ENCODE measurements at regions not wholly inside any gene's neighbourhood (a gene's known extent, or its start where the extent isn't known, plus 50 kb on each side); places are given as distances from the start of the nearest gene placed in this dataset.
"Not testable (repeated sequence)": the region's sequence is repeated elsewhere in the genome, so short reads cannot be mapped to it uniquely, and the experiment has no call there.

- no peaks in the 10 kb centered on the region for H3K36me3 ChIP-seq (ENCODE audit: control insufficient read depth, insufficient read depth, low read length)
- no peak overlapping the region for H3K27ac ChIP-seq (ENCODE audit: low read length)
- H3K4me1 ChIP-seq (ENCODE audit: control insufficient read depth, insufficient read depth, low read length): no peaks in the 10 kb centered on the region
- no peaks in the 10 kb centered on the region for H3K27me3 ChIP-seq (ENCODE audit: control insufficient read depth, insufficient read depth, low read length)
- no peaks in the 10 kb centered on the region for H3K9me3 ChIP-seq (ENCODE audit: control insufficient read depth, low read depth, low read length)
- no peak overlapping the region for H3K4me3 ChIP-seq (ENCODE audit: low read length)
- no peak for DNase-seq
Measured at GRCh38 chr4:79747252-79747651, 325.8 kb downstream of the ANTXR2 start.

GRCh38 chr4:79743014-79743413, 330.0 kb downstream of the ANTXR2 start:
- Histone ChIP-seq H3K4me1 (ENCODE audit: control insufficient read depth, insufficient read depth, low read length) (no peaks in the 10 kb centered on the region), H3K27ac (ENCODE audit: low read length) (no peak overlapping the region), H3K4me3 (ENCODE audit: low read length) (no peak overlapping the region), H3K27me3 (ENCODE audit: control insufficient read depth, insufficient read depth, low read length) (no peaks in the 10 kb centered on the region), H3K36me3 (ENCODE audit: control insufficient read depth, insufficient read depth, low read length) (no peaks in the 10 kb centered on the region), H3K9me3 (ENCODE audit: control insufficient read depth, low read depth, low read length) (no peaks in the 10 kb centered on the region)
- WGBS (ENCODE audit: insufficient coverage, low lambda C conversion rate): 100% methylated on average over 1 of the region's 8 CpGs
- no peak for DNase-seq

DNA sequence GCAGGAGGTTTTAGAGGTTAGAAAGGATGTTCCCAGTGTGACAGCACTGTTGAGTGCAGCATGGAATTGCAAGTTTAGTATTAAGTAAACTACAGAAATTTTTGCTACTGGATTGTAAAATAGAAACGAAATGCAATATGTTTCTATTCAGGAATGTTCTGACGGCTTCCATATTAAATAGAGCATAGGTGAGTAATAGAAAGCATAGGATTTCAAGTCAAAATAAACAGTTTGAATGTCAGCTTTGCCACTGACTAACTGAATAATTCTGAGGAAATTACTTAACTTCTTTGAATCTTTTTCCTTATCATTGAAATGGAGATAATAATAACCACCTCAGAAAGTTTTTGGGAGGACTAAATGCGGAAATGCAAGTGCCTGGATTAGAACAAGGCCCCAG, 331.9 kb upstream of the GK2 start:
- no peak for DNase-seq
- Histone ChIP-seq H3K36me3 (ENCODE audit: control insufficient read depth, insufficient read depth, low read length) (no peaks in the 10 kb centered on the region), H3K9me3 (ENCODE audit: control insufficient read depth, low read depth, low read length) (no peaks in the 10 kb centered on the region), H3K4me1 (ENCODE audit: control insufficient read depth, insufficient read depth, low read length) (no peaks in the 10 kb centered on the region), H3K27ac (ENCODE audit: low read length) (no peak overlapping the region), H3K27me3 (ENCODE audit: control insufficient read depth, insufficient read depth, low read length) (no peaks in the 10 kb centered on the region), H3K4me3 (ENCODE audit: low read length) (no peak overlapping the region)
- 83% methylated on average over 2 of the region's 3 CpGs for WGBS (ENCODE audit: insufficient coverage, low lambda C conversion rate)

- DNase-seq: no peak
- Histone ChIP-seq H3K27ac (ENCODE audit: low read length) (no peak overlapping the region), H3K36me3 (ENCODE audit: control insufficient read depth, insufficient read depth, low read length) (no peaks in the 10 kb centered on the region), H3K9me3 (ENCODE audit: control insufficient read depth, low read depth, low read length) (no peaks in the 10 kb centered on the region), H3K4me1 (ENCODE audit: control insufficient read depth, insufficient read depth, low read length) (no peaks in the 10 kb centered on the region), H3K4me3 (ENCODE audit: low read length) (no peak overlapping the region), H3K27me3 (ENCODE audit: control insufficient read depth, insufficient read depth, low read length) (no peaks in the 10 kb centered on the region)
- 76% methylated on average over 5 of the region's 15 CpGs for WGBS (ENCODE audit: insufficient coverage, low lambda C conversion rate)
Measured at GRCh38 chr4:79723507-79723906, 315.5 kb upstream of the GK2 start.

GRCh38 chr4:79700356-79700755, 292.3 kb upstream of the GK2 start:
- DNase-seq: no peak
- H3K9me3 ChIP-seq (ENCODE audit: control insufficient read depth, low read depth, low read length): no peaks in the 10 kb centered on the region
- no peak overlapping the region for H3K4me3 ChIP-seq (ENCODE audit: low read length)
- H3K27me3 ChIP-seq (ENCODE audit: control insufficient read depth, insufficient read depth, low read length): no peaks in the 10 kb centered on the region
- H3K4me1 ChIP-seq (ENCODE audit: control insufficient read depth, insufficient read depth, low read length): no peaks in the 10 kb centered on the region
- H3K36me3 ChIP-seq (ENCODE audit: control insufficient read depth, insufficient read depth, low read length): no peaks in the 10 kb centered on the region
- no peak overlapping the region for H3K27ac ChIP-seq (ENCODE audit: low read length)

GRCh38 chr4:79697444-79697843, 289.4 kb upstream of the GK2 start:
- no peaks in the 10 kb centered on the region for H3K27me3 ChIP-seq (ENCODE audit: control insufficient read depth, insufficient read depth, low read length)
- H3K9me3 ChIP-seq (ENCODE audit: control insufficient read depth, low read depth, low read length): no peaks in the 10 kb centered on the region
- H3K4me3 ChIP-seq (ENCODE audit: low read length): no peak overlapping the region
- no peak for DNase-seq
- H3K27ac ChIP-seq (ENCODE audit: low read length): no peak overlapping the region
- no peaks in the 10 kb centered on the region for H3K4me1 ChIP-seq (ENCODE audit: control insufficient read depth, insufficient read depth, low read length)
- no CpG with 5 or more reads among the region's 4 CpGs for WGBS (ENCODE audit: insufficient coverage, low lambda C conversion rate)
- H3K36me3 ChIP-seq (ENCODE audit: control insufficient read depth, insufficient read depth, low read length): no peaks in the 10 kb centered on the region

GRCh38 chr4:79696534-79696933, 288.5 kb upstream of the GK2 start:
- H3K27ac ChIP-seq (ENCODE audit: low read length); H3K4me1 ChIP-seq (ENCODE audit: control insufficient read depth, insufficient read depth, low read length); H3K27me3 ChIP-seq (ENCODE audit: control insufficient read depth, insufficient read depth, low read length); H3K4me3 ChIP-seq (ENCODE audit: low read length); H3K9me3 ChIP-seq (ENCODE audit: control insufficient read depth, low read depth, low read length); H3K36me3 ChIP-seq (ENCODE audit: control insufficient read depth, insufficient read depth, low read length); DNase-seq: not testable (repeated sequence)
- no CpG with 5 or more reads among the region's 3 CpGs for WGBS (ENCODE audit: insufficient coverage, low lambda C conversion rate)

DNA sequence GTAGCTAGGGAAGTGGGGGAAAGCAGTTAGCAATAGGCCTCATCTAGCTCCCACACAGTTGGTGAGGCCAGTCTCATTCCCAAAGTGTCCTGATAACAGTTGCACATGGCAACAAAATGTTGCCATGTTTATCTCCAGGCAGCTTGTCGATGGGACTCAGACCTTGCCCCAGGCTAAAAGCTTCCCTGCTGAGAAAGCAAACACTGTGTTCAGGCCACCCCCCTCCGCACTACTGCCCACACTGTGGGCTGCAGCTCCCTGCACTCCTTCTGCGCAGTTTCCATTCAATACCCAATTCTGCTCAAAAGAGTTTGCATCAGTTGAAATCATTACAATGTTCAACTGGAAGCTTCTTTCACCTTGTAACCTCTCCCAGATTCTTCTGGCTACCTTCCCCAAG, 287.8 kb upstream of the GK2 start:
- no peak for DNase-seq
- Histone ChIP-seq H3K36me3 (ENCODE audit: control insufficient read depth, insufficient read depth, low read length) (no peaks in the 10 kb centered on the region), H3K4me3 (ENCODE audit: low read length) (no peak overlapping the region), H3K27ac (ENCODE audit: low read length) (no peak overlapping the region), H3K4me1 (ENCODE audit: control insufficient read depth, insufficient read depth, low read length) (no peaks in the 10 kb centered on the region), H3K27me3 (ENCODE audit: control insufficient read depth, insufficient read depth, low read length) (no peaks in the 10 kb centered on the region), H3K9me3 (ENCODE audit: control insufficient read depth, low read depth, low read length) (no peaks in the 10 kb centered on the region)
- WGBS (ENCODE audit: insufficient coverage, low lambda C conversion rate): no CpG with 5 or more reads among the region's 3 CpGs

GRCh38 chr4:79689740-79690139, 281.7 kb upstream of the GK2 start:
- WGBS (ENCODE audit: insufficient coverage, low lambda C conversion rate): no CpG with 5 or more reads among the region's 3 CpGs
- no peak for DNase-seq
- no peak overlapping the region for H3K27ac ChIP-seq (ENCODE audit: low read length)
- H3K4me1 ChIP-seq (ENCODE audit: control insufficient read depth, insufficient read depth, low read length): no peaks in the 10 kb centered on the region
- no peaks in the 10 kb centered on the region for H3K36me3 ChIP-seq (ENCODE audit: control insufficient read depth, insufficient read depth, low read length)
- H3K9me3 ChIP-seq (ENCODE audit: control insufficient read depth, low read depth, low read length): no peaks in the 10 kb centered on the region
- no peak overlapping the region for H3K4me3 ChIP-seq (ENCODE audit: low read length)
- no peaks in the 10 kb centered on the region for H3K27me3 ChIP-seq (ENCODE audit: control insufficient read depth, insufficient read depth, low read length)

DNA sequence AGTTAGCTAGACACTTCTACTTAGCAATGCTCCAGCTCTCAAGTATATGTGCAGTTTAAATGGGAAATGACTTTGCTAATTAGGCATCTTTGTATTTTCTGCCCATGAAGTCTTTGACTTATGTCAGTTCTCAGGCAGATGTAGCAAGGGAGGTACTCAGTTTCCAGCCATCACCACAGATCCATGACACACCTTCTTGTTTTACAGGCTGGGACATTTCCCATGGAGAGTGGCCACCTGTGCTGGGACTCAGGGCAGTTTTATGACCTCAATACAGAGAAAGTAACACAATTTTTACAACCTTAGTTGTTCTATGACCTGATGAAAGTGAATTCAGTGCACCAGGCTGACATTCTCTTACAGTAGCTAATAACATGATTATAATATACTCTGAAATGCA, 280.7 kb upstream of the GK2 start:
- no peak for DNase-seq
- Histone ChIP-seq H3K27ac (ENCODE audit: low read length) (no peak overlapping the region), H3K27me3 (ENCODE audit: control insufficient read depth, insufficient read depth, low read length) (no peaks in the 10 kb centered on the region), H3K36me3 (ENCODE audit: control insufficient read depth, insufficient read depth, low read length) (no peaks in the 10 kb centered on the region), H3K9me3 (ENCODE audit: control insufficient read depth, low read depth, low read length) (no peaks in the 10 kb centered on the region), H3K4me3 (ENCODE audit: low read length) (no peak overlapping the region), H3K4me1 (ENCODE audit: control insufficient read depth, insufficient read depth, low read length) (no peaks in the 10 kb centered on the region)

GRCh38 chr4:79687006-79687405, 279.0 kb upstream of the GK2 start:
- no CpG with 5 or more reads among the region's 2 CpGs for WGBS (ENCODE audit: insufficient coverage, low lambda C conversion rate)
- no peak for DNase-seq
- H3K27ac ChIP-seq (ENCODE audit: low read length): no peak overlapping the region
- H3K27me3 ChIP-seq (ENCODE audit: control insufficient read depth, insufficient read depth, low read length): no peaks in the 10 kb centered on the region
- no peaks in the 10 kb centered on the region for H3K4me1 ChIP-seq (ENCODE audit: control insufficient read depth, insufficient read depth, low read length)
- H3K4me3 ChIP-seq (ENCODE audit: low read length): no peak overlapping the region
- H3K9me3 ChIP-seq (ENCODE audit: control insufficient read depth, low read depth, low read length): no peaks in the 10 kb centered on the region
- no peaks in the 10 kb centered on the region for H3K36me3 ChIP-seq (ENCODE audit: control insufficient read depth, insufficient read depth, low read length)

GRCh38 chr4:79685542-79685941, 277.5 kb upstream of the GK2 start:
- no CpG with 5 or more reads among the region's 2 CpGs for WGBS (ENCODE audit: insufficient coverage, low lambda C conversion rate)
- no peak for DNase-seq

More at GRCh38 chr4:79685542-79685941, 277.5 kb upstream of the GK2 start:
- no peaks in the 10 kb centered on the region for H3K27me3 ChIP-seq (ENCODE audit: control insufficient read depth, insufficient read depth, low read length)
- no peaks in the 10 kb centered on the region for H3K9me3 ChIP-seq (ENCODE audit: control insufficient read depth, low read depth, low read length)
- H3K4me1 ChIP-seq (ENCODE audit: control insufficient read depth, insufficient read depth, low read length): no peaks in the 10 kb centered on the region
- H3K4me3 ChIP-seq (ENCODE audit: low read length): no peak overlapping the region
- H3K27ac ChIP-seq (ENCODE audit: low read length): no peak overlapping the region
- H3K36me3 ChIP-seq (ENCODE audit: control insufficient read depth, insufficient read depth, low read length): no peaks in the 10 kb centered on the region

Measured in large intestine (tissue), 3 donors.